ENCODE measurements at regions not wholly inside any gene's neighbourhood (a gene's known extent, or its start where the extent isn't known, plus 50 kb on each side); places are given as distances from the start of the nearest gene placed in this dataset.

DNA sequence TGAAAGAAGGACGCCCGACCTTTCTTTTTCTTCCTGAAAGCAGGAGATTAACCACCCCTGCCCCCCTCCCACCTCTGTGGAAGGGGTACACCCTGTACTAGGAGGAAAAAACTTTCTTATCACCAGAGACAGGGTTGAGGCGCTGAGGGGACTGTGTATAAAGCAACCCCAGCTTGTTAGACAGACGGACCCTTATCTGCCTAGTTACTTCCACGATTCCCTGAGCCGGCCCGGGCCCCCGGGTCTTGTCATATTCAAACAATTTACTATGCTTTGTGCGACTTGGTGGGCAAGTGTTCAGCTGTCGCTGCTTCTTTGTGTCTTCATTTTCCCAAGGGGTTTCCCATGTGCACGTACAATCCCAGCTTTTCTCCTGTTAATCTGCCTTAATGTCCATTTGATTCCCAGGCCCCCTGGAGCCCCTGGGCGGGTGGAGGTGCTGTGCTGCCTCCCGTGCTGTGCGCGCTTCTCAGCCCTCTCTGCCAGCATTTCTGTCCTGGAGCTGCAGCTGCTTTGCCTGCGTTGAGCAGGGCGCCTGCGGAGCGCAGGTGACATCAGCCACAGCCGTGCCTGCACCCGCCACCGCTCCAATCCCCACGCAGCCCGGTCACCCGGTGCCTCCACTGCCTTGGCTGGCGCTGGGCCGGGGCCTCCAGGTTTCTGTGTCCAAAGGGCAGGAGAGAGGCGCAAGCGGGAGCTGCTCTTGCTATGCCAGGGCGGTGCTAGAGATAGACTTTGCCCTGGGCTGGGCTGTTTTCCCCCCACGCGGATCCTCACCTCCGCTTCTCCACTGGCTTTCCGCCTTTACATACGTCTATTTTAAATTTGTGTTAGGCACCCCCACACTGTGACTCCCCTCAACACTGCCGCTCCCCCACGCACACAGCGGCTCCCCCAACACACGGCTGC lies 96.2 kb downstream of the TTLL2 start (continued):
- TF ChIP-seq, protein P1, sequence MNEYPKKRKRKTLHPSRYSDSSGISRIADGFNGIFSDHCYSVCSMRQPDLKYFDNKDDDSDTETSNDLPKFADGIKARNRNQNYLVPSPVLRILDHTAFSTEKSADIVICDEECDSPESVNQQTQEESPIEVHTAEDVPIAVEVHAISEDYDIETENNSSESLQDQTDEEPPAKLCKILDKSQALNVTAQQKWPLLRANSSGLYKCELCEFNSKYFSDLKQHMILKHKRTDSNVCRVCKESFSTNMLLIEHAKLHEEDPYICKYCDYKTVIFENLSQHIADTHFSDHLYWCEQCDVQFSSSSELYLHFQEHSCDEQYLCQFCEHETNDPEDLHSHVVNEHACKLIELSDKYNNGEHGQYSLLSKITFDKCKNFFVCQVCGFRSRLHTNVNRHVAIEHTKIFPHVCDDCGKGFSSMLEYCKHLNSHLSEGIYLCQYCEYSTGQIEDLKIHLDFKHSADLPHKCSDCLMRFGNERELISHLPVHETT (CRISPR knock-in tag; conservative IDR thresholded peaks at IDR 0.05), result peak; percentile 52; the same call in 1 of the 2 replicates
- TF ChIP-seq NONO (IDR thresholded peaks at IDR 0.05) (no peak), NONO (CRISPR knock-in tag; conservative IDR thresholded peaks at IDR 0.05) (peak; percentile 89), ZNF598 (CRISPR knock-in tag; IDR thresholded peaks at IDR 0.05; ENCODE audit: borderline replicate concordance) (peak; percentile 71; the same call in 1 of the 2 replicates), ZNF747 (CRISPR knock-in tag; IDR thresholded peaks at IDR 0.05; ENCODE audit: borderline replicate concordance) (peak; percentile 64; the same call in 1 of the 2 replicates), DMAP1 (CRISPR knock-in tag; IDR thresholded peaks at IDR 0.05) (peak; percentile 67; the same call in 1 of the 2 replicates), ZBTB1 (CRISPR knock-in tag; IDR thresholded peaks at IDR 0.05; ENCODE audit: borderline replicate concordance) (no peak), KDM1A (CRISPR knock-in tag; IDR thresholded peaks at IDR 0.05) (no peak), SCMH1 (CRISPR knock-in tag; IDR thresholded peaks at IDR 0.05; ENCODE audit: borderline replicate concordance) (no peak), CBFB (CRISPR knock-in tag; IDR thresholded peaks at IDR 0.05) (no peak), CENPT (CRISPR knock-in tag; IDR thresholded peaks at IDR 0.05; ENCODE audit: low read depth) (no peak), JUND (CRISPR knock-in tag; IDR thresholded peaks at IDR 0.05) (peak; percentile 43), ZNF446 (CRISPR knock-in tag; IDR thresholded peaks at IDR 0.05) (no peak), SOX5 (CRISPR knock-in tag; IDR thresholded peaks at IDR 0.05; ENCODE audit: borderline replicate concordance) (peak; percentile 48; the same call in 1 of the 2 replicates), IKZF4 (CRISPR knock-in tag; IDR thresholded peaks at IDR 0.05; ENCODE audit: borderline replicate concordance, low read depth, not compliant biosample characterization) (peak; percentile 42), HMGA1 (CRISPR knock-in tag; conservative IDR thresholded peaks at IDR 0.05) (no peak), SSRP1 (CRISPR knock-in tag; IDR thresholded peaks at IDR 0.05) (no peak), THYN1 (CRISPR knock-in tag; IDR thresholded peaks at IDR 0.05; ENCODE audit: borderline replicate concordance, low read depth) (no peak), TBX2 (CRISPR knock-in tag; IDR thresholded peaks at IDR 0.05; ENCODE audit: borderline replicate concordance) (peak; percentile 80), ZNF780A (CRISPR knock-in tag; IDR thresholded peaks at IDR 0.05) (0 out of 2 replicates have a peak, but pooled peaks have one; percentile 21), ZNF816 (CRISPR knock-in tag; IDR thresholded peaks at IDR 0.05; ENCODE audit: borderline replicate concordance) (peak; percentile 75; the same call in 1 of the 2 replicates), KMT2A (CRISPR knock-in tag; IDR thresholded peaks at IDR 0.05) (peak; percentile 83)
- TF ChIP-seq, protein P2, sequence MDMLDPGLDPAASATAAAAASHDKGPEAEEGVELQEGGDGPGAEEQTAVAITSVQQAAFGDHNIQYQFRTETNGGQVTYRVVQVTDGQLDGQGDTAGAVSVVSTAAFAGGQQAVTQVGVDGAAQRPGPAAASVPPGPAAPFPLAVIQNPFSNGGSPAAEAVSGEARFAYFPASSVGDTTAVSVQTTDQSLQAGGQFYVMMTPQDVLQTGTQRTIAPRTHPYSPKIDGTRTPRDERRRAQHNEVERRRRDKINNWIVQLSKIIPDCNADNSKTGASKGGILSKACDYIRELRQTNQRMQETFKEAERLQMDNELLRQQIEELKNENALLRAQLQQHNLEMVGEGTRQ (IDR thresholded peaks at IDR 0.05; ENCODE audit: low read depth, low read length), result no peak
- TF ChIP-seq, protein P2 (CRISPR knock-in tag; IDR thresholded peaks at IDR 0.05; ENCODE audit: borderline replicate concordance), result no peak
- TF ChIP-seq, protein P3, sequence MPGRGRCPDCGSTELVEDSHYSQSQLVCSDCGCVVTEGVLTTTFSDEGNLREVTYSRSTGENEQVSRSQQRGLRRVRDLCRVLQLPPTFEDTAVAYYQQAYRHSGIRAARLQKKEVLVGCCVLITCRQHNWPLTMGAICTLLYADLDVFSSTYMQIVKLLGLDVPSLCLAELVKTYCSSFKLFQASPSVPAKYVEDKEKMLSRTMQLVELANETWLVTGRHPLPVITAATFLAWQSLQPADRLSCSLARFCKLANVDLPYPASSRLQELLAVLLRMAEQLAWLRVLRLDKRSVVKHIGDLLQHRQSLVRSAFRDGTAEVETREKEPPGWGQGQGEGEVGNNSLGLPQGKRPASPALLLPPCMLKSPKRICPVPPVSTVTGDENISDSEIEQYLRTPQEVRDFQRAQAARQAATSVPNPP (CRISPR knock-in tag; IDR thresholded peaks at IDR 0.05), result peak; percentile 59; the same call in 1 of the 2 replicates
- TF ChIP-seq, protein P4, sequence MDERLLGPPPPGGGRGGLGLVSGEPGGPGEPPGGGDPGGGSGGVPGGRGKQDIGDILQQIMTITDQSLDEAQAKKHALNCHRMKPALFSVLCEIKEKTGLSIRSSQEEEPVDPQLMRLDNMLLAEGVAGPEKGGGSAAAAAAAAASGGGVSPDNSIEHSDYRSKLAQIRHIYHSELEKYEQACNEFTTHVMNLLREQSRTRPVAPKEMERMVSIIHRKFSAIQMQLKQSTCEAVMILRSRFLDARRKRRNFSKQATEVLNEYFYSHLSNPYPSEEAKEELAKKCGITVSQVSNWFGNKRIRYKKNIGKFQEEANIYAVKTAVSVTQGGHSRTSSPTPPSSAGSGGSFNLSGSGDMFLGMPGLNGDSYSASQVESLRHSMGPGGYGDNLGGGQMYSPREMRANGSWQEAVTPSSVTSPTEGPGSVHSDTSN (CRISPR knock-in tag; IDR thresholded peaks at IDR 0.05), result no peak
